ENCODE measurements at regions not wholly inside any gene's neighbourhood (a gene's known extent, or its start where the extent isn't known, plus 50 kb on each side); places are given as distances from the start of the nearest gene placed in this dataset.

GRCh38 chr13:89401264-89401675, 1730.1 kb downstream of the SLITRK5 start:
- TF ChIP-seq EZH2 (IDR thresholded peaks at IDR 0.05) (no peak), POLR2AphosphoS5 (IDR thresholded peaks at IDR 0.05; ENCODE audit: borderline replicate concordance, low read depth, low read length) (peak; percentile 28; the same call in 1 of the 2 replicates), FOXP2 (optimal IDR thresholded peaks at IDR 0.05; ENCODE audit: control extremely low read depth, extremely low read length, insufficient read depth) (no peak)
